ENCODE measurements at regions not wholly inside any gene's neighbourhood (a gene's known extent, or its start where the extent isn't known, plus 50 kb on each side); places are given as distances from the start of the nearest gene placed in this dataset.
"Not testable (repeated sequence)": the region's sequence is repeated elsewhere in the genome, so short reads cannot be mapped to it uniquely, and the experiment has no call there.

- DNase-seq, result no peak
Measured at GRCh38 chr7:80346704-80347103, 165.2 kb downstream of the GNAT3 start.

DNA sequence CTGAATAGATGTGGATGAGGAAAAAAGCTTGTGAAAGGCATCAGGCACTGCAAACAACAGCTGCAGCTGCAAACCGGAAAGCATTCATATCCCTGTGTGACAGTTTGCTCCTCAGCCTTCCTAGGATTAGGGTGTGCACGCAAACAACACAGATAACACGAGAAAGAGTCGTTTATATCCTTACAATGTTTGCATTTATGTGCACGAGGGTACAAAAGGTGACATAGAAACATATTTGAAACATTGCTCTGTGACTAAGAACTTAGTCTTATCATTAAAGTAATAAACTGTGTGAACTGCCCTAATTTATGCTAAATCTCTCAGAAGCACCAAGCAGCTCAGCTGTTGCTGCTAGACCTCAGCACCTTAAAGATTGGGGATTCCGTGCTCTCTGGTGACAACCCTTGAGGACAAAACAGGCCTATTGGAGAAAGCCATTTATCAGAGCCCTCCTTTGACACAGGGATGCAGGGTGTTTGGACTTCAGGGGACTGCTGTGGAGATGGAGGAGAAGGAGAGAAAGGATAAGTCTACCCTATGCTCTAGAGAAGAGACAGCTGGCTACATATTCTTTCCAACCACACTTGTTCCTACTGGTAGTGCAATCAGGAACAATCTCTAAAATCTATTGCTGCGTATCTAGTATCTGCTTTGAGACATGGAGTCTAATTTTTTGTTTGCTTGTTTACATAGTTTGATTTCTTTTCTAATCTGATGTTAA lies 176.2 kb downstream of the GNAT3 start:
- DNase-seq, result peak; percentile 56

GRCh38 chr7:80334908-80335307 lies 177.0 kb downstream of the GNAT3 start:
- DNase-seq, result no peak

- no peak for DNase-seq
Measured at GRCh38 chr7:80334196-80334595, 177.7 kb downstream of the GNAT3 start.

- DNase-seq, result no peak
Measured at GRCh38 chr7:80333040-80333439, 178.8 kb downstream of the GNAT3 start.

- no peak for DNase-seq
Measured at GRCh38 chr7:80330434-80330833, 181.4 kb downstream of the GNAT3 start.

GRCh38 chr7:80324032-80324431 lies 187.8 kb downstream of the GNAT3 start:
- DNase-seq, result no peak

DNA sequence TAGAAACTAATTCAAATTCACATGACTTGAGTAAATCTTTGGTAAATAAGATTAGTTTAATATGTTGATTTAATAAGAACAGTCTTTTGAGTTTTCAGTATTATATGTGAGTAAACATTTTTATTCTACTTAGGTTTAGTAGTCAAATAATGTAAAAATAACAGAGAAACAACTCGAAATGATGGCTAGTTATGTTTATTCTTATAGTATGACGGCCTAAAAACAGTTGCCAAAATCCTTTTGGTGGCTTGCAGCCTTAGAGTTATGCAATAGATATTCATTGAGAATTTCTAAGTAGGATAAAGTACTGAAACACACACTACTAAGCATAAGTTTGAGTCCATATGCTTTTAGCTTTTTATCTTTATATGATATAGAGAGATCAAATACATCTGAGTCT lies 184.8 kb downstream of the GNAI1 start:
- no peak for DNase-seq

- no peak for DNase-seq
Measured at GRCh38 chr7:80318081-80318480, 183.4 kb downstream of the GNAI1 start.

DNA sequence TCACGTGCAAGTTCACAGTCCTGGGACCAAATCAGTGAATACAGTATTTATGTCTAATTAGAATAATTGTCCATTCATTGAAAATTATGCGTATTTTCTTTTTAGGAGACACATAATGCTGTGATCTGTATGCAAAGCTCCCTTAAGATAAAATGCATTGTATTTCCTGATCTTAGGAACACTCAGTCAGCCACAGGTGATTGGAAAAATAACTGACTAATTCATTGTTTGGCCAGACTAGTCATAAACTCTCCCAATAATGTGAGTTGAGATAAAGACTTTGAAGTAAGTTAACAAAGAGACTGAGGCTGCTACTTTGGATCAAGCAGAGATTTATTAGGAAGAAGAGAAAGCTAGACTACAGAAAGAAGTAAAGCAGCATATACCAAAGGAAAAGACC lies 182.2 kb downstream of the GNAI1 start:
- DNase-seq, result no peak

- no peak for DNase-seq
Measured at GRCh38 chr7:80313716-80314115, 179.1 kb downstream of the GNAI1 start.

GRCh38 chr7:80313067-80313626 lies 178.5 kb downstream of the GNAI1 start:
- DNase-seq, result no peak

- DNase-seq, result peak; percentile 85
Measured at GRCh38 chr7:80312139-80312661, 177.6 kb downstream of the GNAI1 start.

DNA sequence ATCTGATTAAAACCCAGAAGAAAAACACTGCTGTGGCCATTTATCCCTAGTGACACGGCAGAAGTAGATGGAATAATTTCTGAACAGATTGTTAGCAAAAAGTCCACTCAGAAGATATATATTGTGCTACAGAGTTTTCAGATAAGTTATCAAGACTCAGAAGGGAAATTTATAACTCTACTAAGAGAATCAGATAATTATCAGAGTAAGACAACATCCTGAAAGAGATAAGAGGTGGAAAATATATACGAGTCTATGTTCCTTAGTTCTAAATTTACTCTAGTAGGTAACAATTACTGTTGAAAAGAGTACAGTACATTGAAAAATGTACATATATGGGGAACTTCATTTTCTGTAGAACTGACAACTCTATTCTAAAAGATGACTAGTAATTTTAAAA lies 176.7 kb downstream of the GNAI1 start:
- DNase-seq, result no peak

DNA sequence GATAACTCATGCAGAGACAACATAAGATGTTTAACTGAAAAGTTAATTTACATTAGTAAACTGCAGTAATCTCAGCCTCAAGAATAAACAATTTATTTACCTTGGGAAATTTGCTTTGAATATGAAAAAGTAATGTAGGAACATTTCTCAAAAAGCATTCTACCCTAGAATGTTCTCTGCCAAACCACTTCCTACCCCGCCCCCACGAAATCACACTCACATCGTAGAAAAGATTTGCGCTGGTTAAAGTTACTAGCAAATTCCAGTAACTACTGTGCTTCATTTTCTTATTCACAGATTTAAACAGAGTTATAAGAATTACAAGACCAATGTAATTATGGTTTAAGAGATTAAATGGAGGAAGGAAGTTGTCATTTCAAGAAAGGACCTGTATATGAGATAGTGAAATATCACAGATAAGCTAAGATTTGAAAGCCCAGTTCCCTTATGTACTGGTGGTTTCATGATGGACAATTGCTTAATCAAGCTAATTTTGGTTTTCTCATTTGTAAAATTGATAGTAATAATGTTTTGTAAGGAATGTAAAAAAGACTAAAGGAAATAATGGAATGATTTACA lies 175.4 kb downstream of the GNAI1 start:
- DNase-seq, result no peak

GRCh38 chr7:80309377-80309776 lies 174.7 kb downstream of the GNAI1 start:
- no peak for DNase-seq

DNA sequence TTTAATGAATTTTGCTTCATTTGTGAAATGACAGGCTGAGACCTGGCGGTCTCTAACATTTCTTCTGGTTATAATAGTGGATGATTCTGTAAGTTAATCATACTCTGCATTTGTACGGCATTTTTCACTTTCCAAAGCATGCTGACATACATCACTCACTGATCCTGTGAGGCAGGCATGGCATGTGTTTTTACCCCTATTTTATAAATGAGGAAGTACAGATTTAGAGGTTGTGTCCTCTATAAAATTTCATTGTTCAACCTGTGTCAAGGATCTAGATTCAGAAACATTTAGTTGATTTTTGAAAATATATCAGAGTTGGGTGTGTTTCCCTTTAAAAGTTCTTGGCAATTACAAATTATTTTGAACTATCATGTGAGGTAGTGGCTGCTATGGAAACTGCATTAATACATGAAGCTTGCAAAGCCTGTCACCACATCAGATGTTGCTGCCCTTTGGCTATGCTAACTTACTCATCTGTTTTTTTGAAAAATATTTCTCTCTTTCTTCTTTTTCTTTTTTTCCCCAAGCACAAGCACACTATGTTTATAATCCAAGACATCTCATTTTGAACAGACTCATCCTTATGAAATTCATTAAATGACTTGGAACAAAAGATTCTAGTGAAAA lies 172.7 kb downstream of the GNAI1 start:
- DNase-seq, result no peak

GRCh38 chr7:80303315-80303714 lies 168.7 kb downstream of the GNAI1 start:
- DNase-seq, result no peak

- no peak for DNase-seq
Measured at GRCh38 chr7:80302636-80303035, 168.0 kb downstream of the GNAI1 start.

- DNase-seq, result no peak
Measured at GRCh38 chr7:80302078-80302477, 167.4 kb downstream of the GNAI1 start.

GRCh38 chr7:80298201-80298600 lies 163.6 kb downstream of the GNAI1 start:
- no peak for DNase-seq

DNA sequence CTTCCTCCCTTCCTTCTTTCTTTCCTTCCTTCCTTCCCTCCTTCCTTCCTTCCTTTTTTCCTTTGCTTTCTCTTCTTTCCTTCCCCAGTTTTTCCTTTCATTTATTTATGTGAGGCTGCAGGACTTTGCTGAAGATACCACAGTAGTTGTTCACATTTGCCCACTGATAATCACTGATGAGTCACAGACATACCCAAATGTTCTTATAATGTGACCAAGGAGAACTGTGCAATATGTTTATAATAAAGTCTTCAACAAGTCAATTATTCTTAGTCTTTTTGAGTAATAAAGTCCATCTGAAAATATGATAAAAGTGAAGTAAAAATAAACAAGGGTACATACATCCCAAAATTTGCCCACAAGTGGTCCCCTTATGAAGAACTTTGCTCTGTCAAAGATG lies 159.7 kb downstream of the GNAI1 start:
- no peak for DNase-seq

DNA sequence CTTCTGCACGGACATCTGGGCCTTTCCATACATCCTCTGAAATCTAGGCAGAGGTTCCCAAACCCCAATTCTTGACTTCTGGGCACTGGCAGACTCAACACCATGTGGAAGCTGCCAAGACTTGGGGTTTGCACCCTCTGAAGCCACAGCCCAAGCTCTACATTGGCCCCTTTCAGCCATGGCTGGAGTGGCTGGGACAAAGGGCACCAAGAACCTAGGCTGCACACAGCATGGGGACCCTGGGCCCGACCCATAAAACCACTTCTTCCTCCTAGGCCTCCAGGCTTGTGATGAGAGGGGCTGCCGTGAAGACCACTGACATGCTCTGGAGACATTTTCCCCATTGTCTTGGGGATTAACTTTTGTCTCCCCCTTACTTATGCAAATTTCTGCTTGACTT lies 158.0 kb downstream of the GNAI1 start:
- DNase-seq, result not testable (repeated sequence)
